ENCODE measurements at regions not wholly inside any gene's neighbourhood (a gene's known extent, or its start where the extent isn't known, plus 50 kb on each side); places are given as distances from the start of the nearest gene placed in this dataset.
"Not testable (repeated sequence)": the region's sequence is repeated elsewhere in the genome, so short reads cannot be mapped to it uniquely, and the experiment has no call there.

DNA sequence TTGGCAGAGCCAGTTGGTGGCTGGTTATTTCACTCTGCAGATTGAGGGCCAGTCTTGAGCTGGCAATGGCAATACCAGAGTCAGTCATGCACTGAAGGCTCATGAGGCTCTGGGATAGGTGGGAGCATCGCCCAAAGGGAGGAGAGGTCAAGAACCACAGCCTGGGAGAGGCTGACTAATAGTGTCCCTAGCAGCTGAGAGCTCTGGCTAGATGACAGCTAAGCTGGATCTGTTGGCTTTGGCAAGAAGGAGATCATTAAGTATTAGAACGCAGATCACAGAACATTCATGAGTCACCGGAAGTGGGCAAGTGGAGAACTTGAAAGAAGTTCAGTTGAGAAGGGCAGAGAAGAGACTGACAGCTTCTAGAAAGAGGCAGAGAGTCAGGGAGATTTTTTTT, 521.1 kb downstream of the NR2F2 start:
- no peak for DNase-seq

DNA sequence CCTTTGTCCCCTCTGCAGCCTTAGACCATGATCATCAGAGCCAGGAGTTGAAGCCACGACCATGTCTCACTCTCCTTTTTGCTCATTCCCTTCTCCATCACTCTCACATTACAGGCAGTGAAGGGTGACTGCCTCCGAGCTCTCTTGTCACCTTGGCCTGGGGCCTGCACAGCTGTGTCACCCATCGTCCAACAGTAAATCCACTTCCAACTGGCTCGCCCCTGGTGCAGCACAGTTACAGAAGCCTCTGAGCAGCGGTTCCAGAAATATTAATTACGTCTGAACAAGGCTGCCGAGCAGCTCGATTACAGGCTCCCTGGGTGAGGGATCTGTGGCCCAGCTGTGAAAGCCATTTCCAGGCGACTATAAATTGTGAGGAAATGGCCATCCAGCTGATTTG, 528.2 kb downstream of the NR2F2 start:
- no peak for DNase-seq

DNA sequence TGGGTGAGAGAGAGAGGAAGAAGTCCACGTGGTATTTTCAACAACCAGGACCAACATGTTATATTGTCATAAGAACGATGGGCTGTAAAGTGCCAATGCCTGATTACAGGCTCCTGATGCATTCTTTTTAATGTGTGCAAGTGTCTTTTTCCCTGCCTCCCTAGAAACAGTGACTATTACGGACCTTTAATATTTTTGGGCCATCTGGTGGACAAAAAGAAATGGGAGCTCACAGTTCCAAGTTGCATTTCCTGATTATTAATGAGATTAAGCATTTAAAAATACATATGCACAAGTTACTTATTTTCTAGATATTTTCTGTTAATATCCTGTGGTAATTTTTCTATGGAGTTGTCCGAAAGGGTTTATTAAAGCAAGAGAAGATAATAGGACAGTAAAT, 530.2 kb downstream of the NR2F2 start:
- no peak for DNase-seq

DNA sequence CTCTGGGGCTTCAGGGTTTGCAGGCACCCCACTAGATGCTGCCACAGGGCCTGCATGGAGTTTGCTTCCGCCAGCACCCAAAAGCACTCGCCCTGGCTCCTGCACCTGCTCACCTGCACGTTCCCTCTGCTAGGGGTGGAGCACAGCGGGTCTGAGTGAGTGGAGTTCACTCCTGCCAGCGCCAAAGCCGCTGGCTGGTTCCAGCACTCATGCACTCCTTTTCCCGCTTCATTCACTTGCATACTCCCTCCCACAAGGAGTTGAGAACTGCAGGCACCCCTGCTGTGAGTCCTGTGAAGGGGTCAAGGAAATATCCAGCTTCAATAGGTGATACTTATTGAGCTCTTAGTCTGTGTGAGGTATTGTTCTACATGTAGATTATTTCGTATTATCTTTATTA, 537.5 kb downstream of the NR2F2 start:
- DNase-seq = no peak

DNA sequence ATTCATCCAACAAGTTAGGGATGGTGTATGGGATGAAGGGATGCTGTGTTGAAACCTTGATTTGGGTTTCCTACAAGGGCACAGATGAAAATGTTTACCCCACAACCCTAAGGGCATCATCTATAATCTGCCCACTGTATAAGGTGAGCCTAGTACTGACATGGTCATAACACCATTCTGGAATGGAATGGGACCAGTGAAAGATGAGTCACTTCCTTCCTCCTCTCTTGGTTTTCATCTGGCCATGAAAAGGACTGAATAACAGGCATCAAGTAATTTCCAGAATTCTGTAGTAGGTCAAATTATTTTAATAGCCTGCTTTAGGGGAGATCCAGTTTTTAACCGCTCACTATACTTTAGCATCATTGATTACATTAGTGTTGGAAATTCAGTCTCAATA, 538.6 kb downstream of the NR2F2 start:
- no peak for DNase-seq

DNA sequence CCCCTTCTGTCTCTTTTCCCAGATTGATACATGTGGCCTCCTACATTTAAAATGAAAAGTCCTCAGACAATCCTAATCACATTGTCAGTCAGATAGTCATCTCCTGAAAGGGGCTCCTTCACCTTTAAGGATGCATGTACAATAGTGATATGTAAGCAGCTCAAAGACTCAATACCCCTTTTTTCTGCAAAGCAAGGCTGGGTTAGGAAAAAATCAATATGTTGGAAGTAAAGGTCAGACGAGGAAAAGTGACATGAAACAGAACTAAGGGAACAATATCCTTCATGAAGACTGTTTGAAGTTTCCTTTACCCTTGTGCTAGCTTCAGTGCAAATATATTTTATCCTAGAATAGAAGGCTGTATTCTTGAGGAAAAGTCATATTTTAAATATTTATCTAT, 539.3 kb downstream of the NR2F2 start:
- no peak for DNase-seq

DNA sequence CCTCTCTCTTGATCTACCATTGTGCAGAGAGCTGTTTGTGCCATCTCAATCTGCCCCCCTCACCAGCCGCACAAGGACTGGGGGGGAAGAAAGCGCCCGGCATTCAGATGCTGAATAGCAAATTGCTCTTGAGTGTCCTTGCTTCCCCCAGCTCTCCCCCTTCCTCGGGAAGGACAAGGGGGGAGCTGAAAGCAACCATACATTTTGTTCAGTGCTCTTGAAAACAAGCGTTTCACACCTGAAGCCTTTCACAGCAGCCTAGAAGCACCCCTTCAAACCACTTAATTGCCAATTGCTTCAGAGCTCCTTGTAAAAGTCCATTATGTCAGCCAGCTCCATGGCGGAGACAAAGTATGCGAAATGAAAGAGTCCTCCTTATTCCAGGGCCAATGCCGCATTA, 540.1 kb downstream of the NR2F2 start:
- DNase-seq = no peak

DNA sequence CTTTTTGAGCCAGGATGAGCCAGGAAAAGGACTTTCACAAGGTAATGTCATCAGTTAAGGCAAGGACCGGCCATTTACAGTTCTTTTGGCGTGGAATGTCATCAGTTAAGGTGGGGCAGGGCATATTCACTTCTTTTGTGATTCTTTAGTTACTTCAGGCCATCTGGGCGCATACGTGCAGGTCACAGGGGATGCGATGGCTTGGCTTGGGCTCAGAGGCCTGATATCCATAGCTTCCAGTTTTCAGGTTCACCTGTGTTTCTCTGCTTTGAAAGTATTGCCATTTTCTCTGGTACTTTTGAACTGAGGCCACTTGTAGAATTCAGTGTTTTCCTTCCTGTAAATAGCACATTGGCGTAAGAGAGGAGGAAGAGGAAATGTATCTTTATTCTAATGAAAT, 546.9 kb downstream of the NR2F2 start:
- not testable (repeated sequence) for DNase-seq

DNA sequence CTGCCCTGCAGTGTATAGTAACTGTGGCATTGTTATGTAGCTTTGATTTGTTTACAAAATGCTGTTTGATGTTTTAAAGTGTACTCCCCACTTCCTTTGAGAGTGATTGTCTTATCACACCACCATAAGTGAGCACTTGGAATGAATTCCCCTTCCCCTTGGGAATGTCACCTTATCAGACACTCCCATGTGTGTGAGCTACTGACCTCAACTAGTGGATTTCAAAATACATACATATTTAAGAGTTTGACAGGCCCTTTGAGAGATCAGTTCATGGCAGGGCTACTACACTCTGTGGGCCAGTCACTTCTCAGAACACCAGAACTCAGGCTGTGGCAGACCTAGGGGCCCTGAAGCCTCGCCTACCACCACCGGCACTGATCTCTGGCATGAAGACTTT, 547.6 kb downstream of the NR2F2 start:
- DNase-seq = no peak

DNA sequence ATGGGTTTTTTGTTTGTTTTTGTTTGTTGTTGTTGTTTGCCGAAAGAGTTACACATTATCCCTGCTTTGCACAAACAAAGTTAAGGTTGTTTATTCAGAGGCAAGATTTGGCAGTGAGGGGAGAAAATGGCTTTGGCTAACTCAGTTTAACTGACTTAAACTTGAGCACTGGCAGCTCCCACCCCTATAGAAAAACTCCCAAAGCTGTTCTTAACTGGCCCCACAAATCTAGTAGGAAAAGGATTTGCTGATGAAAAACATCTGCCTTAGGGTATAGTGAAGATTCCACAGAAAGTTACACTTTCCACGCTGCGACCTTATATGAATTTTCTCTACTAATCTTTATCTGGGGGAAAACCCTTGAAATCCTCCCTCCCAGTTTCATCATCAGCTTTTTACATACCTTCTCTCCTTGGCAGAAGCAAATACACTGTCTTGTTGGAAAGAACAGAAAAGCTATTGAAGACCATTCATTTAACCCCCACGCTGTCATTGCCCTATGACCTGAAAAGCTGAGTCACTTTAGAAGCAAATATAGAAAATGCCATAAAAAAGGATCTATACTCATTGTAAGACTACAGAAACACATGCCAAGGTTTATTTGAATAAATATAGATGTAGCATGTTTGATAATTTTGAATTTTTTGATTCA, 551.7 kb downstream of the NR2F2 start:
- no peak for DNase-seq

DNA sequence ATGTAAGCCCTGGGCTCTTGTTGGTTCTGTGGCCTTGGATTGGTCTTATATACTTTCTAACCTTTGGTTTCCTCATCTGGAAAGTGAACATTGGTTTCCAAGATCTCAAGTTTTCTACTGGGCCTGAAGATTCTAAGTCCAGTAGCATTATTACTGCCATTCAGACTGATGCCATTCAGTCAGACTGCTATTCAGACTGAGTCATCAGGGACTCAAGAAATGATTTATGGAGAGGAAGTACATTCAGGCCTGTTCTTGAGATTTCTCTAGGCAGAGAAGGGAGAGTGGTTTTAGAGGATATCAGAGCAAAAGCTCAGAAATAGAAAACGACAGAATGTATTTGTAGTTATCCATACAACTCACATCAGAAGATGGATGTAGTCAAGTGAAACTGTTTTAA, 557.2 kb downstream of the NR2F2 start:
- DNase-seq = no peak

DNA sequence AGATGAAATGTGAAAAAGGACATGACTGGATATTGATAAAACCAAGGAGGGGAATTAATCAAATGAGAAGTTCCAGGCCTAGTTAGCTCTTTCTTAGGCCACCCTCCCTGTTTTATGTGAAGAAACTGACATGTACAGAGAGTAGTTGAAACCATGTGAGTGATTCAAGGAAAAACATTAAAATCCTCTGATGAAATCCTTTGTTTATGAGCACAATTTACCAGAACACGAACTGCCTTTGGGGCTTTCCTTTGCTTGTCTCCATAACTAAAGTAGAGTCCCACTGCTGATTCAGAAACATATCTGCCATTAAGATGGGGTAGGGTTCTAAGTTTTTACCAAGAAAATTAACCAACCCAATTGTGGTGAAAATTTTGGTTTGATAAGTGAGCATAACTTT, 558.3 kb downstream of the NR2F2 start:
- DNase-seq = no peak

DNA sequence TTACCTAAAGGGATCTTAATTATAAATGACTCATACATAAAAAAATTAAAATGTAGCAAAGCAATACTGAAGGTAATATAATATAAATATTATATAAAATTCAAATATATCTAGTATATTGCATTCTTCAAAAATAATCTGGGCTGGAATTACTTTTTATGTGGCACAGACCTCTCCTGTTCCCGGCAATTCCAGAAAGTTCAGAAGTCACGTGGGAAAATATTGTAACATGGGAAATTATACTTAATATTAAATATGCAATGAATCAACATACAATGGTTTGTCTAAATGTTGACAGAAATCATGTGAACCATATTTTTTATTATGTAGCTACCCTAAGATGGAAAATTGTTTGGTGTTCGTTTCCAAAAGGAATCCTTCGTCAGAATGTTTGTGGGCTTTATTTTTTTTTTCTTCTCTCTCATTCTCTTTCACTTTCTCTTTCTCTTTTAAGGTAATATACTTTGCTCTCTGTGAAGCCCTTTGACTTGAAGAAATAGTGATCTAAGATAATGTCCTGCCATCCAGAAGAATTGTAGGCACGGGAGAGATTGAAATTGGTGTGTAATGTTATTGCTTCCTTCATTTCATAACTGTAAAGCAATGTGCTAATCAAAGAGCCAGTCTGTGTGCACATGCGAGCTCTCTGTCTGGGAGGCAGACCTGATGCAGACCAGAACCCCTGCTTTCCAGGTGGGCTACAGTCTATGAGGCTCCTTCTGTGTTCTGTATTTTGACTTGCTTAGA, 559.4 kb downstream of the NR2F2 start:
- DNase-seq = peak in 1 of 2 donors; percentile 5

DNA sequence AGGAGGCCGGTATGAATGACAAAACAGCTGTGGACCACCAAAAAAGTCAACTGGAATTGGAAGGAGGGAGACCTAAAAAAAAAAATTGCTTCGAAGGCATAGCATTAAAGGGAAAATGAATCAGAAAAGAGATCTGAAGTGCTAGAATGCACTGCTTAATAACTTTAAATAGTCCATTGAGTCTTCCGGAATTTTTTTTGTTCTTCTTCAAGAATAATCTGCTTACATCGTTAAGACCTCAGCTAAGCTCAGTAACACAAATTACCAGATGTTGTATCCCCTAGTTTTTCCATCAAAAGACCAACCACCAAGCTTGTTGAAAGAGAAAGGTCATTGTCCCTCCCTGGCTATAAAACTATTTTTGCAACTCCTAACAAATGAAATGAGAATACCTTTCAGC, 560.5 kb downstream of the NR2F2 start:
- no peak for DNase-seq

DNA sequence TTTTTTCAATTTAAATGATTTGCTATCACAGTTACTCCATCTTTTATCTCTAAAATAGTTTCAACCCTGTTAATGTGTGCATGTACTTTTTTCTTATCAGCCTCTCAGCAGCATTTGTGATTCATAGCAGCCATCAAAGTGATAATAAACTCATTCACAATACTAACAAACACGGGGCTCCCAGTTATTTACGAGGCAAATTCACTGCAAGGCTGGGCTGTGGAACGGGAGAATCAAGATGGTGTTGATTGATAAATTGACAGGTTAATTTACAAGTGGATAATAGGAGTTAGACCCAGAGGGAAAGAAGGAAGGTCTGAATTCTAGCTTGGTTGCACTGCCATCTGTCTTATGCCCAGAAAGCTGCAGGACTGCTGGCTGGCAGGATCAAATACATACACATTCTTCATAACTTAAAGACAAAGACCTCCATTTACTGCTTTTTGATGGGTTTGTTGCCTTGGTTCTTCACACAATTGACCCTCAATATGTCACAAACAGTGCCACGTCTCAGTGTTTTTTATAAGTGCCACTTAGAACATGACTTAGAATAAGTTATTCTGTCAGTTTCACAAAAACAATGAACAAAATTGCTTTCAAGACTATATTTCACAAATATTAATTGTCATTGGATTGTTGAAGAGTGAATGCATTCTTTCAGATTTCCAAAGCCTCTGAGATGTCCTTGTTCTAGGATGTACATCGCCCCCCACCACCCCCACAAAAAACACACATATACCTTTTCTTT, 562.8 kb downstream of the NR2F2 start:
- DNase-seq = no peak

DNA sequence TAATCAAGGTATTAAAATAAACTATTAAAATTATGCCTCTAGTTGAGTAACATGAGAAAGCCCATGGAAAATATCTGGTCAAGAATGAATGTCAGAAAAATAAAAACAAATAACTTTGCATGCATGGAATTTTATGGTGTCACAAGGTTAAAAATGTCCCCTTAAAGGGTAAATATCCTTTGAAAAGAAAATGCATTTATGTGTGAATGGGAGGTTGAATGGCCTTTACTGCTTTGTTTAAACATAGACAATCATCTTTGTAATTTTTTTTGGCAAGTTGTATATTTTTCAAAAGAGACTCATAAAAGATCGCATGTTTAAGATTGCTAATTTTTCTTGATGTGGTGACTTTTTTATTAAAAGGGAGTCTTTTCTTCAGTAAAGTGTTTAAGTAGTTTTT, 564.2 kb downstream of the NR2F2 start:
- DNase-seq = no peak

DNA sequence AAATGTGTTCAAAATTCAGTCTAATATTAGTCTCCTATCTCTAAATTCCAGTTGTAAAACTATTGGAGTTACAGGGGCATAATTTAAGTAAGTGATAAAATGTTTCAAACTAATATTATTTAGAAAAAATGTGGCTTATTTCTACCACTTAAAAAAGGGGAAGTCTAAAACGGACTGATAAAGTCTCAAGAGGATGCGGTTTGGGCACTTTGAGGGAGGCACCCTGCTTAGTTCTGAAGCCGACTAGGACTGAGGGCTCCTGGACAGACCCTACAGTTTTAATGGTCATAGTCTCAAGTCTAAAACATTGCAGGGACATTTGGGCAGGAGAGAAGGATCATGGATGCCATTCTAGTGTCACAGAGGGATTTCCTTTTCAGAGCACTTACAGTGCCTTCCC, 566.3 kb downstream of the NR2F2 start:
- no peak for DNase-seq

DNA sequence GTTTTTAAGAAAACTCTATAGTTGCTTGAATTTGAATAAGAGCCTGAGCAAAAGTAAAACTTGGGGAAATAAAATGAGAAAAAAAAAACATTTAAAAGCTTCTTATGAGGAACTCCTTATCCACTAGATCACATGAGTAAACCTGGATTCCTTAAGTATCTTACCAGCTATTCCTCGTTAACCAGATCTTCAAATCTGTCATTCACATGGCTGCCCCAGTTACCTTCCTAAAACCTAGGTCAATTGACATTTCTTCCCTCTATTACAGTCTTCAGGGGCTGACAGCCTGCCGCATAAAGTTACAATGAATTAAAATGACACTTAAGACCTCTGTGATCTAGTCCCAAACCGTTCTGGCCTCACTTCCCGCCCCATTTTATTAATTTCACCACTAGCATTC, 583.6 kb downstream of the NR2F2 start:
- DNase-seq = no peak

DNA sequence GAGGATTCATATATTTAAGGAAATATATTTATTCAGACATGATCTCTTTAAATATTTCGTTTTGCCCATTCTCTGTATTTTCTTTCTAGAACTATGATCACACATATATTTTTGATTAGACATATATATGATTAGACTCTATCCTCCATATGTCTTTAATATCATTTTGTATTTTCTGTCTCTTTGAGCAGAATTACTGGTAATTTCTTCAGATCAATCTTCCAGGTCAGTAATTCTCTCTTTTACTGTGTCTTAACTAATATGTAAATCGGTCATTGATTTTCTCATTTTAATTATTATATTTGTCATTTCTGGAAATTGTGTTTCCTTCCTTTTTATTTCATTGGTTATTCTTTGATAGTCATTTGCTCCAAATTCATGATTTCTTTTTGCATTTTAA, 586.2 kb downstream of the NR2F2 start:
- no peak for DNase-seq

DNA sequence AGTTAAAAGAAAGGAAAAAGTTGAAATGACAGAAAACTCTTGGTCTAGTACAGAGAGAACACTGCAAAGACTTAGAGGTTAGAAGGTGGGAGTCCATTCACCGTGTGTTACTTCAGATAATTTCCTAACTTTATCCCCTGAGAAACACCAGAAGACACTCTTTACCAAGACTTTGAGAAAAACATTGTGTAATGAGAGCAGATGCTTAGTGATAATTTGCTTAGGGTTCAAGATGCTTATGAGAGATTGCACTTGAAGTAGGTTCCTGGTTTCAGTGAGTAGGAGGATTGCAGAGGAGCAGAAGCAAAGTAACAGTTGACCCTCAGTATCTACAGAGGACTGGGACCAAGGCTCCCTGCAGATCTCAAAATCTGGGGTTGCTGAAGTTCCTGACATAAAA, 594.1 kb downstream of the NR2F2 start:
- no peak for DNase-seq

DNA sequence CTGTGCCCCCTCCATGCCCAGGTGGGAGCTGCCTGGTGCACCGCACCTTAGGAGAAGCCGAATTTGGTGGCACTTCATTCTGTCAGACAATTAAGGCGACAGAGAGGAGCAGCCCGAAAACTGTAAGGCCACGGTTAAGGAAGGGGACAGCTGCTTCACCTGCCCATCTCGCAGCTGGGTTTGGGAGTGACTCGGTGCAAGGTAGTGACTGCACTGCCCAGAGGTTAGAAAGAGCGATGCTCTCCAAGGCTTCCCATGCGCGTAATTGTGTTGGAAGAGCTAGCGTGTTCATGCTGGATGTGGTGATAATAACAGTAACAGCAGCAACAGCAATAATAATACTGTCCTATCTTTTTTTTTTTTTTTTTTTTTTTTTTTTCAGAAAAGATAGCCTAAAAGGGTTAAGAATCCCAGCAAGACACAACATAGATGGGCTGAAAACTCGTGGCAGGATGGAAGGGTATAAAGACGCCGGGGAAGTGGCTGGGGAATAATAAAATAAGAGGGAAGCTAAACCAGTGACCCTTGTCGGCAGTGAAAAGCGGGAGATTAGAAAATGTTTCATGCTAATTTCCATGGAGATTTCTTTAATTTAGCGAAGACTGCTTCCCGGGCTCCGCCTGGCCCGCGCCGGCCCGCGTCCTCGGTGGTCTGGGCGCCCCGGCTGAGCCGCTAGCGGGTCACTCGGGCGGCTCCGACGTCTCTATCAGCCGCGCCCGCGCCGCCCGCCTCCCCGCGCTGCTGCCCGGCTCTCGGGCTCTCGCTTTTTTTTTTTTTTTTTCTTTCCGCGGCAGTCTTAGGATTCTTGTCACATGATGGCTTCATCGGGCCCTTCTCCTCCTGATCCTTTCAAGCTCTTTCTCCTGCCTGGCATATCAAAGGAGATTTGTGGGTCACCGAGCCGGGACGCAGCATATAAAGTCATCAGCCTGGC, 617.1 kb downstream of the NR2F2 start:
- no peak for DNase-seq

DNA sequence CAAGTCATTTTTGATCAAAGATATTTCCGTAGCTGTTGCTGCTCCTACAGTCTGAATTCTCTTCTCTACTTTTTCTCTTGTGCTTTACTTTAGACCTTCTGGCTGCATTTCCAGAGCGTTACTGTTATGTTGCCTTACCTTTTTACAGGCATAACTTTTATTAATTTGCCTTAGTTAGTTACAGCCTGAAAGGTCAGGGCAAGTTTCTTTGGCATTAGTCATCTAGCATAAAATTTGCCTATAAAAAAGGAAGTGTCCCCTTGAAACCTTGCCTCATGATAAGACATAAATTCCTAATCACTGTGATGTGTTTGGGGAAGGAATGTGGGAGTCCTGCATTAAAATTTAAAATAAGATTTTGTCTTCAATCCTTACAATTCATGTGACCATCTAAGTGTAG, 618.5 kb downstream of the NR2F2 start:
- no peak for DNase-seq

DNA sequence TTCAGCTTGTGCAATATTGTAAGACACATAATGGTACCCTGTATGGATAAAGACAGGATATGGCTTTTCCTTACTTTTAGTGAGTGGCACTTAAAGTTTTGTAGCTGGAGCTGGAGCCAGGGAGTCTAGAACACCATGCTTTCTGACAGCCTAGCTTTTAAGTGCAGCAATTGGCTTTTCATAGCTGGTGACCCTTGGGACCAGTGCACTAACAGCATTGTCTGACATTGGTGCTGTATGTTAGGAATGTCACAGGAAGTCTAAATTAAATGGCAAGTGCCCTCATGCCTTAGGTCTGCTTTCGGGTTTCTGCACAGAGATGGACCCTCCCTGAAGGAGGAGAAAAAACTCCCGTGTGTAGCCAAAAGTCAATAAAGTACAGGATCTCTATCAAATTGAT, 628.2 kb downstream of the NR2F2 start:
- DNase-seq = no peak

Measured in CD4-positive, alpha-beta T cell treated with Interleukin-4 for 1 hour (primary cell).